Endothelial cell of umbilical vein (primary cell): ENCODE measurements at regions not wholly inside any gene's neighbourhood (a gene's known extent, or its start where the extent isn't known, plus 50 kb on each side); places are given as distances from the start of the nearest gene placed in this dataset.

ENCODE experiments used
- CTCF ChIP-seq, 2 donors: IDR thresholded peaks; 1 replicate in 1 of 2; 2 replicates in 1 of 2; pipeline ENCODE4 v1.5.1; 2011; ENCODE audit warnings: low read length in 2 of 2, mild to moderate bottlenecking in 2 of 2, moderate library complexity in 2 of 2, control low read depth in 1 of 2, inconsistent platforms in 1 of 2, low read depth in 1 of 2; ENCODE audit not compliant: insufficient read depth in 1 of 2; ENCODE audit errors: extremely low read depth in 1 of 2
- EZH2 ChIP-seq: IDR thresholded peaks from 2 replicates; pipeline ENCODE4 v1.6.1; 2012; ENCODE audit warnings: borderline replicate concordance, low read depth, mild to moderate bottlenecking, moderate library complexity, low read length, inconsistent platforms; ENCODE audit not compliant: severe bottlenecking
- POLR2A ChIP-seq: IDR thresholded peaks from 2 replicates; pipeline ENCODE4 v1.6.1; 2012; ENCODE audit warnings: low read depth, mild to moderate bottlenecking, control low read depth, low read length
- POLR2AphosphoS5 ChIP-seq: IDR thresholded peaks from 2 replicates; pipeline ENCODE4 v1.6.1; 2012; ENCODE audit warnings: low read depth, mild to moderate bottlenecking, control low read depth, low read length, moderate library complexity; ENCODE audit not compliant: insufficient read depth

- TF ChIP-seq POLR2AphosphoS5: no peak
- TF ChIP-seq CTCF (IDR thresholded peaks at IDR 0.05; ENCODE audit: extremely low read depth in 1 of 2, insufficient read depth in 1 of 2, low read depth in 1 of 2, low read length in 2 of 2): no peak
- no peak for TF ChIP-seq EZH2
- no peak for TF ChIP-seq POLR2A
Measured at GRCh38 chr6:137724018-137724403, 143.0 kb upstream of the TNFAIP3 start.
